IPS-20b (cell line): ENCODE measurements at regions not wholly inside any gene's neighbourhood (a gene's known extent, or its start where the extent isn't known, plus 50 kb on each side); places are given as distances from the start of the nearest gene placed in this dataset.
"Not testable (repeated sequence)": the region's sequence is repeated elsewhere in the genome, so short reads cannot be mapped to it uniquely, and the experiment has no call there.

Experiments used
- H3K27ac ChIP-seq: one replicate; pipeline ENCODE4 v1.5.1; 2013; ENCODE audit warnings: low read length
- H3K27me3 ChIP-seq: 2 replicates; pipeline ENCODE4 v1.6.1; 2013; ENCODE audit warnings: mild to moderate bottlenecking, low read length, inconsistent platforms; ENCODE audit not compliant: insufficient read depth
- H3K36me3 ChIP-seq: 2 replicates; pipeline ENCODE4 v1.6.1; 2013; ENCODE audit warnings: low read depth, mild to moderate bottlenecking, inconsistent platforms, low read length, moderate library complexity; ENCODE audit not compliant: insufficient read depth
- H3K4me1 ChIP-seq: 2 replicates; pipeline ENCODE4 v1.6.1; 2013; ENCODE audit warnings: mild to moderate bottlenecking, control low read depth, inconsistent platforms, low read length, moderate library complexity; ENCODE audit not compliant: insufficient read depth
- H3K4me3 ChIP-seq: 2 replicates; pipeline ENCODE4 v1.5.1; 2013; ENCODE audit warnings: mild to moderate bottlenecking, low read length, inconsistent platforms
- H3K9ac ChIP-seq: 2 replicates; pipeline ENCODE4 v1.6.1; 2013; ENCODE audit warnings: low read depth, mild to moderate bottlenecking, inconsistent platforms, low read length, moderate library complexity
- H3K9me3 ChIP-seq: 2 replicates; pipeline ENCODE4 v1.6.1; 2013; ENCODE audit warnings: mild to moderate bottlenecking, low read depth, low read length, inconsistent platforms; ENCODE audit not compliant: insufficient read depth

- Histone ChIP-seq H3K27me3 (no peaks in the 10 kb centered on the region), H3K9ac (no peak overlapping the region), H3K36me3 (no peaks in the 10 kb centered on the region), H3K4me1 (no peaks in the 10 kb centered on the region), H3K4me3 (no peak overlapping the region), H3K27ac (no peak overlapping the region), H3K9me3 (no peaks in the 10 kb centered on the region)
Observed at GRCh38 chr4:60656171-60656570, 544.0 kb upstream of the ADGRL3 start.

GRCh38 chr4:60657041-60657440, 543.1 kb upstream of the ADGRL3 start:
- no peak overlapping the region for H3K27ac ChIP-seq
- no peaks in the 10 kb centered on the region for H3K9me3 ChIP-seq
- H3K27me3 ChIP-seq: no peaks in the 10 kb centered on the region
- H3K4me3 ChIP-seq: no peak overlapping the region
- no peaks in the 10 kb centered on the region for H3K4me1 ChIP-seq
- no peak overlapping the region for H3K9ac ChIP-seq
- H3K36me3 ChIP-seq: no peaks in the 10 kb centered on the region

GRCh38 chr4:60657807-60658206, 542.3 kb upstream of the ADGRL3 start:
- Histone ChIP-seq H3K9me3 (no peaks in the 10 kb centered on the region), H3K9ac (no peak overlapping the region), H3K4me3 (no peak overlapping the region), H3K36me3 (no peaks in the 10 kb centered on the region), H3K27me3 (no peaks in the 10 kb centered on the region), H3K27ac (no peak overlapping the region), H3K4me1 (no peaks in the 10 kb centered on the region)

GRCh38 chr4:60663769-60664168, 536.4 kb upstream of the ADGRL3 start:
- Histone ChIP-seq H3K4me3 (no peak overlapping the region), H3K27ac (no peak overlapping the region), H3K9ac (no peak overlapping the region), H3K4me1 (no peaks in the 10 kb centered on the region), H3K27me3 (no peaks in the 10 kb centered on the region), H3K36me3 (no peaks in the 10 kb centered on the region), H3K9me3 (no peaks in the 10 kb centered on the region)

GRCh38 chr4:60682901-60683300, 517.2 kb upstream of the ADGRL3 start:
- Histone ChIP-seq H3K4me1 (no peaks in the 10 kb centered on the region), H3K36me3 (no peaks in the 10 kb centered on the region), H3K4me3 (no peak overlapping the region), H3K27ac (no peak overlapping the region), H3K27me3 (no peaks in the 10 kb centered on the region), H3K9me3 (no peaks in the 10 kb centered on the region), H3K9ac (no peak overlapping the region)

GRCh38 chr4:60683357-60683756, 516.8 kb upstream of the ADGRL3 start:
- no peak overlapping the region for H3K9ac ChIP-seq
- no peaks in the 10 kb centered on the region for H3K36me3 ChIP-seq
- no peaks in the 10 kb centered on the region for H3K27me3 ChIP-seq
- no peaks in the 10 kb centered on the region for H3K4me1 ChIP-seq
- no peaks in the 10 kb centered on the region for H3K9me3 ChIP-seq
- no peak overlapping the region for H3K4me3 ChIP-seq
- H3K27ac ChIP-seq: no peak overlapping the region

GRCh38 chr4:60683973-60684372, 516.2 kb upstream of the ADGRL3 start:
- no peak overlapping the region for H3K9ac ChIP-seq
- no peaks in the 10 kb centered on the region for H3K27me3 ChIP-seq
- no peaks in the 10 kb centered on the region for H3K36me3 ChIP-seq
- H3K9me3 ChIP-seq: no peaks in the 10 kb centered on the region
- no peak overlapping the region for H3K4me3 ChIP-seq
- H3K4me1 ChIP-seq: no peaks in the 10 kb centered on the region
- H3K27ac ChIP-seq: no peak overlapping the region

- not testable (repeated sequence) for H3K9ac ChIP-seq, H3K27ac ChIP-seq, H3K4me1 ChIP-seq, H3K4me3 ChIP-seq, H3K27me3 ChIP-seq, H3K36me3 ChIP-seq
- H3K9me3 ChIP-seq: peaks cover 18% of the 10 kb centered on the region; the same call in 1 of the 2 replicates
Observed at GRCh38 chr4:60696062-60696461, 504.1 kb upstream of the ADGRL3 start.

- H3K27ac ChIP-seq: no peak overlapping the region
- H3K27me3 ChIP-seq: no peaks in the 10 kb centered on the region
- H3K4me1 ChIP-seq: no peaks in the 10 kb centered on the region
- H3K9me3 ChIP-seq: no peaks in the 10 kb centered on the region
- H3K4me3 ChIP-seq: no peak overlapping the region
- H3K9ac ChIP-seq: no peak overlapping the region
- no peaks in the 10 kb centered on the region for H3K36me3 ChIP-seq
Observed at GRCh38 chr4:60709061-60709460, 491.1 kb upstream of the ADGRL3 start.

- H3K36me3 ChIP-seq: no peaks in the 10 kb centered on the region
- no peak overlapping the region for H3K9ac ChIP-seq
- H3K4me3 ChIP-seq: no peak overlapping the region
- H3K9me3 ChIP-seq: no peaks in the 10 kb centered on the region
- no peaks in the 10 kb centered on the region for H3K27me3 ChIP-seq
- H3K4me1 ChIP-seq: no peaks in the 10 kb centered on the region
- H3K27ac ChIP-seq: no peak overlapping the region
Observed at GRCh38 chr4:60718874-60719273, 481.3 kb upstream of the ADGRL3 start.

- H3K4me3 ChIP-seq: no peak overlapping the region
- H3K9ac ChIP-seq: no peak overlapping the region
- no peaks in the 10 kb centered on the region for H3K9me3 ChIP-seq
- H3K4me1 ChIP-seq: no peaks in the 10 kb centered on the region
- no peaks in the 10 kb centered on the region for H3K27me3 ChIP-seq
- H3K36me3 ChIP-seq: no peaks in the 10 kb centered on the region
- H3K27ac ChIP-seq: no peak overlapping the region
Observed at GRCh38 chr4:60721685-60722084, 478.4 kb upstream of the ADGRL3 start.

GRCh38 chr4:60723796-60724195, 476.3 kb upstream of the ADGRL3 start:
- Histone ChIP-seq H3K4me3 (no peak overlapping the region), H3K4me1 (no peaks in the 10 kb centered on the region), H3K36me3 (no peaks in the 10 kb centered on the region), H3K9ac (no peak overlapping the region), H3K27ac (no peak overlapping the region), H3K27me3 (no peaks in the 10 kb centered on the region), H3K9me3 (no peaks in the 10 kb centered on the region)

GRCh38 chr4:60724623-60725022, 475.5 kb upstream of the ADGRL3 start:
- H3K27ac ChIP-seq: no peak overlapping the region
- no peaks in the 10 kb centered on the region for H3K9me3 ChIP-seq
- H3K9ac ChIP-seq: no peak overlapping the region
- H3K27me3 ChIP-seq: no peaks in the 10 kb centered on the region
- H3K36me3 ChIP-seq: no peaks in the 10 kb centered on the region
- H3K4me1 ChIP-seq: no peaks in the 10 kb centered on the region
- no peak overlapping the region for H3K4me3 ChIP-seq
